ENCODE measurements at regions not wholly inside any gene's neighbourhood (a gene's known extent, or its start where the extent isn't known, plus 50 kb on each side); places are given as distances from the start of the nearest gene placed in this dataset.

DNA sequence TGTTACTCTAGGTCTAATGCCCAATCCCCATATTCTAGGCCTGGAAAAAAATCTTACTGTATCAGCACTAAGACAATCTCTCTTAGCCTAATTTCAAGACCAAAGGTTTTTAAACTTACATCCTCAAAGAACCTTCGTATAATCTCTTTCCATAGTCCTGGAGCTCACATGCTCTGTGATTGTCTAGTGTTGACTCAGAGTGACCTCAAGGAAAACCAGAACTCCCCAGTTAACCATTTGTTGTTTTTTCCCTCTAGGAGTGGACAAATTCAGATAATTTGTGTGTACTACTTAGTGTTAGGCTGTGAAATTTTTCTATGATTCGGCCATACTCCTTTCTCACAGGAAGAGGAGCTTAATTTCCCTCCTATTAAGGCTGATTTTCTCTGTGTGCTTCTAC, 536.1 kb downstream of the SLC4A3 start:
- in situ Hi-C loops (cut with MboI; ENCODE audit: low pct_unique_long_range_greater_than_20kb, low sequenced_read_pairs): no loop called here
- DNase-seq: no peak

DNA sequence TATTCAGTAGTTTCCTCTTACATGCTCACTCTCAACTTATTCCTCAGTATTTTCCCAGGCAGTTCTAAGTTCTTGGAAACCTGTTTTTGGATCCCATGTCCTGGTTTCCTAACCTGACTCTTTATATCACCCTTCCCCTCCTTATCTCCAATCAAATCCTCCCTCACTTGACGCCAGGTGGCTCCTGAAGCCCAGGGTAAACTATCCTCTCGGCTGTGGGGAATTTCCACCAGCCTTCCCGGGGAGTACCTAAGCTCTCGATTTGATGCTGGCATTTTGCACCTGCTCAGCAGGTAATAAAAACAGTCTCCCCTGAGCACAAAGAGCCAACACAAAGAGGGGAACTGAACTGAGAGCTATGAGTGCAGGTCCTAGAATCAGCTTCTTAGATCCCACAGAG, 538.0 kb downstream of the SLC4A3 start:
- in situ Hi-C loops (cut with MboI; ENCODE audit: low pct_unique_long_range_greater_than_20kb, low sequenced_read_pairs): no loop called here
- DNase-seq: no peak

DNA sequence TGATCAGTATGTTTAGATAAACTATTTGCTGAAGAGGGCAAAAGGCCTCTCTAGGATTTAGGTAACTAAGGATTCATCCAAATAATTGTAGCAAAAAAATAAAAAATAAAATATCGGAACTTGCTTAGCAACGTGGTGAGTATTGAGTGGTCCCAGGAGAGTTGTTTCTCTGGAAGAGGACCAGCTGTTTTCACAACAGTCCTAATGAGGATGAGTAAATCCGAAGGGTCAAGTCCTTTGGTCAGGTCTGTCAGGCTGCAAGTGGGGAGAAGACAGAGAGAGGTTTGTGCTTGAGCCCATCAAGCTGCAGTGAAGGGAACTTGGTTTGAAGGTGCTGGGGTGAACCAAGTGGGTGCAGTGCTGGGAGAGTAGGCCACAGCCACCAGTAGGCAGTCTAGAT, 539.2 kb downstream of the SLC4A3 start:
- in situ Hi-C loops (cut with MboI; ENCODE audit: low pct_unique_long_range_greater_than_20kb, low sequenced_read_pairs): no loop called here

DNA sequence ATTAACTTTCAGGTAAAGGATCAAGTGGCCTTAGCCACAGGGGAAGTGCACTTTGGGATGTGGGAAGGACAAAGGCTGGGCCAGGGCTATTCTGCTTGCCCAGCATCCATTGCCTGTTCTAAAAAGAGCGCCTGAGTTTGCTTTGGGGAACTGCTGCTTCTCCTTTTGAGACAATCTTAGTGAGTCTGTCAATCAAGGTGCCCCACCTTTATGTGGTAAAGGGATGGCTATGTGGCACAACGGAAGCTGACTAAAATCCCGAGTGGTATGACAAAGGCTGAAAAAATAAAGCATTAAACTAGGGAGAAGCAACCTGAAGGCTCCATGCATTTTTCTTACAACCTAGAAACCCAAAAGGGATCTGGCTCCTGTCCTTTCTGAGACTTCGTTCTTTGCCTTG, 540.5 kb downstream of the SLC4A3 start:
- in situ Hi-C loops (cut with MboI; ENCODE audit: low pct_unique_long_range_greater_than_20kb, low sequenced_read_pairs): no loop called here
- DNase-seq: no peak

More for the DNA sequence above, 539.2 kb downstream of the SLC4A3 start:
- no peak for DNase-seq

DNA sequence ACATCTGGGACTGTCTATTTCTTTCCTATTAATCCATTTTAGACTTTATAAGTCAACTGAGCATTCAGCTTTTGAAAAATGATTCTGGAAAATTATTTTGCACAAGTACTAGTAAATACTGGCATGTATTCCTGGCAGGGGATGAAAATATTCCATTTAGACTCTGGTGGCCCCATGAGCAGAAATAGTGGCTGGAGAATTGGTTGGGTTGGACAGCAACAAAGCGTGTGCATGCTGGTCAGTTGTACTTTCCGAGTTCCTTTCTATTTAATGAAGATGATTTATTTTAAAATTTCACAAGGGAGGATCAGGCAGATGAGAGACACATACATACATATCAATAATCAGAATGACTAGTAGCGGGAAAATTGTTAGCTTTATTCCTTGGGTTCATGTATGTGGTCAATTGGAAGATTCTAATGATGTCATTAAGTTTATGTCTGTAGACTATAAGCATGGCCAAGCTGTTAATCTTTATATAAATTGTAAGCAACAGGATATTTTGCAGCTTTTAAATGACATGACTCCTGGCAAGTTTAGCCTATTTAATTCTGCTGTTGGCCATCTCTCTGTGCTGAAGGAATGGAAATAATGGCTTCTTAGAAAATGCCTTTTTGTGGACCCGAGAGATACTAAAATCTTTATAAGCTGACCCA, 541.6 kb downstream of the SLC4A3 start:
- no peak for DNase-seq
- in situ Hi-C loops (cut with MboI; ENCODE audit: low pct_unique_long_range_greater_than_20kb, low sequenced_read_pairs): no loop called here

DNA sequence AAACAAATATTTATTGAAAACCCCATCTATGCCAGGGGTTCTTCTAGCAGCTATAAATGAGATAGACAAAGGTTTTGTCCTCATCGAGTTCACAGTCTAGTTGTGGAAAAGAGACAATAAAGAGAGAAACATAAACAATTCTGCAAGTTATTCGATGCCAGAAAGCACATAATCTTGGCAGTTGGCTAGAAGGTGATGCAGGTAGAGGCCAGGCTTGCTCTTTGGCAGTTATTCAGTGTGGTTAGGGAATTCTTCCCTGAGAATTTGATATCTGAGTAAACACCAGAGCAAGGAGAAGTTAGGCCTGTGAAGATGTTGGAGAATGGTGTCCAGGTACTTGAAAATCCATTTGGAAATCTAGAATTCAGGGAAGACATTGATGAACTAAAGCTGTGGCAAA, 547.4 kb downstream of the SLC4A3 start:
- in situ Hi-C loops (cut with MboI; ENCODE audit: low pct_unique_long_range_greater_than_20kb, low sequenced_read_pairs): no loop called here
- DNase-seq: no peak

DNA sequence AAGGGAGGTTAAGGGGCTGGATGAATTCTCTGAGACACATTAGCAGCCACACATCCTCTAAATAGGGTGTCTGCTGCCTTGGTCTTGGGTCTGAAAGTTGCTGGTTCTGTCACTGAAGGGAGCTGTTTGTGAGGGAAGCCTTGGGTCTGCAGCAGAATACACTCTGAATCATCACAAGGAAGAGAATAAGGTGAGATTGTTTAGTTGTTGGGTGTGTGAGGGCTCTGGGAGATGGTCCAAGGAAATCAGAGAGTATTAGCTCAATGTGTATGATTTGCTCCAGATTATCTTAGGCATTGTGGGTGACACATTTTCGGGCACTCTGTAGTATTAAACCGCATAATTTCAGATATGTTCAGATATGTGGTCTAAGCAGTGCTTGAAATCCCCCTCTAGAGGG, 548.5 kb downstream of the SLC4A3 start:
- no peak for DNase-seq
- in situ Hi-C loops (cut with MboI; ENCODE audit: low pct_unique_long_range_greater_than_20kb, low sequenced_read_pairs): no loop called here

DNA sequence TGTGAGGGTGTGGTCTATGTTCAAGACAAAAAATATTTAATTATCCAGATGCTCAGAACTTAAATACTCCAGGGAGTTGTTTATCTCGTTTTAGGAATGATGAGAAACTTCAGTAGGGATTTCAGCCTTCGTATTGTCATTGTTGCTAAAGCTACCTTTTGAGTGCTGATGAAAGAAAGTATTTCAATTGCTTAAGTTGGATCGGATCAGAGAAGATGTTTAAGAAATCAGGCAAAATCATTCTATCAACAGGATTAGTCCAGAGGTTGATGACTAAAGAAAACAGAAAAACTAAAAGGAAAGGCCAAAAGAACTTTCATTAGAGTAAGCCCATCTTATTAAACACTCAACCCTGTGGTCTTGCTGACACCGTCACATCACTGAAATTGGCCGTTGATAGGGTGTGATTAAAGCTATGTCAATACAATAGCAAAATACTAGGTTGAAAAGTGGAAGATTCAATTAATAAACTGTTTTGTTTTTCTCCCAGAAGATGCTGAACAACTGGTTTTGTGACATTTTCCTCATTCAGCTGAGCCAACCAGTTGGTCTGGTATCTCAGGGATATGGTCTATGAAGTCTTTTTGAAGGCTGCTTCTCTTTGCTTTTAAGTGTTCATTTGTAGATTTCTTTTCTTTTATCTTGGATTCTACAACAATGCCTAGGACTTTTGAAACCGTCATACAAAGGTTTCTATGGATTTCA, 551.7 kb downstream of the SLC4A3 start:
- no peak for DNase-seq
- in situ Hi-C loops (cut with MboI; ENCODE audit: low pct_unique_long_range_greater_than_20kb, low sequenced_read_pairs): no loop called here

DNA sequence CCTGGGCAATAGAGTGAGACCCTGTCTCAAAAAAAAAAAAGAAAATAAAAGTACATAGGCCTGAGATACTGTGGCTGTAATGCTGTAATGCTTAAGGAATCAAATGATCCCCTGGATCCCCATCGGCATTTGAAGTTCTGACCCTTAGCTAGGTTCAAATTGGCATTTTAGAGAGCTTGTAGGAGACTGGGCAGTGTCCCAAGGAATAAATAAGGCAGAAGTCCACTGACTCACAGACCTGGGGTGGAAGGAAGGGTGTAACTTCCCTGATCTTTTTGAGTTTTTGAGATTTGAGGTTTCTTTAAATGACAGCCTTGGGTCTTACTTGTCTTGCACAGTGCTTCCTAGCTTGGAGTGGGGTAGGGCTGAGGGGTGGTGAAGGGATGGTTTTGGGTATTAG, 553.7 kb downstream of the SLC4A3 start:
- in situ Hi-C loops (cut with MboI; ENCODE audit: low pct_unique_long_range_greater_than_20kb, low sequenced_read_pairs): no loop called here
- DNase-seq: no peak

DNA sequence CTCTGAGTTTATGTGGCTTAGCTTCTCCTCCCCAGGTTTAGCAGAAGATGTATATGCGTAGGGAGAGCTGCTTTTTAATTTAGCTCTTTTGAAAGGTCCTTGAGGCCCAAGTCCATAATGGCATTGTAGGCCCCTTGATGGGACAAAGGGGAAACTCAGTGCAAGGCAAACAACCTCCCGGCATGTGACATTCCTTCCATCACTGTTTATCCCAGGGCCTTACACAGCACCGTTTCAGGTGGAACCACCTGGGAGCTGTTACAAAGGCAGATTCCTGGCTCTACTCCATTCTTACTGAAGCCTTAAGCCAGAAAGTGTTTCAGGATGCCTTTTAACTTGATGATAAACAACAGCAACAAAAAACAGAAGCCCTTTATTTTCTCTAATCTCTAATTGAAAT, 555.4 kb downstream of the SLC4A3 start:
- DNase-seq: no peak
- in situ Hi-C loops (cut with MboI; ENCODE audit: low pct_unique_long_range_greater_than_20kb, low sequenced_read_pairs): no loop called here

DNA sequence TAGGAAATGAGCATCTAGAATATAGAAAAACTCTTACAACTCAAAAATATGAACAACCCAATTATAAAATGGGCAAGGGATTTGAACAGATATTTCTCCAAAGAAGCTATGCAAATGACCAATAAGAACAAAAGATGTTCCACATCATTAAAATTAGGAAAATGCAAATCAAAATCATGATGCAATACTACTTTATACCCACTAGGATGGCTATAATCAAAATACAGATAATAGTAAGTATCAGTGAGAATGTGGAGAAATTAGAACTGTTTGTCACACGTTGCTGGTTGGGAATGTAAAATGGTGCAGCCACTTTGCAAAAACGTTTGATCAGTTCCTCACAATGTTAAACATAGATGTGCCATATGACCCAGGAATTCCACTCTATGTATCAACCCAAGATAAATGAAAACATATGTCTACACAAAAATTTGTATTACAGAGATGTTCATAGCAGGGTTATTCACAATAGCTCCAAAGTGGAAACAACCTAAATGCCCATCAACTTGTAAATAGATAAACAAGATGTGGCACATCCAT, 558.4 kb downstream of the SLC4A3 start:
- in situ Hi-C loops (cut with MboI; ENCODE audit: low pct_unique_long_range_greater_than_20kb, low sequenced_read_pairs): no loop called here

DNA sequence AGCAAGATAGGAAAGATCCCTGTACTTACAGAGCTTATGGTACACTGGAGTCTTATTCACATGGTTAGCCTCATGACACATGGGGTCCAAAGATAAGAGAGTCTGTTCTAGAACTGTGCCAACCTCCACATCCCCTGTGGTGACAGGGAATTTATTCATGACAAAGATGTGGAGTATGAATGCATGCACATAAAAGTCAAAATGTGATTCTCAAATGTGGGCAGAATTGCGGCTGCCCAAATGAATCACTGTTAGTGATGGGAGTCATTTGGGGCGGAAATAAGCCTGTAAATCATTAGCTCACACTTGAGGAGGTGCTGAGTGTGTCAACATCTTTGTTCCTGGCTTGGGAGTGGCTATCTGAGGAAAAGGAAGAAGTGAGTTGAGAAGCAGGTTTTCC, 560.6 kb downstream of the SLC4A3 start:
- DNase-seq: no peak
- in situ Hi-C loops (cut with MboI; ENCODE audit: low pct_unique_long_range_greater_than_20kb, low sequenced_read_pairs): no loop called here

More for the DNA sequence above, 558.4 kb downstream of the SLC4A3 start:
- DNase-seq: no peak

DNA sequence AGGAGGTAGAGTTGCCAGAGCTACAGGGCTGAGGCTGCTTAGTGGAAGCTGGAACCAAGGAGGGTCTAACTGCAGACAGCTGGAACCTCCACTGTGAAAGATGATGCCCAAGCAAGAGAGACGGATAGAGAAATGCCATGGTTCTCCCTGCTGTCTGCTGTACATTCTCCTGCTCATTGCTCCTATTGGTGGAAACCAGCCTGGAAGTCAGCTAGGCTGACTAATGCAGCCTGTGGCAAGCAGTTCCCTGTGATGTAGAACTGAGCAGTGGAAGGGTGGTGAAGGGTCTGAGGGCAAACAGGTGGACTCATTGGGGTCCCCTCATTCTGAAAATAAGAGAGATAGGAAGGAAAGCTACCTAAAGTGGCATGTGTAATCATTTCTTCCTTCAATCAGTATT, 563.6 kb downstream of the SLC4A3 start:
- in situ Hi-C loops (cut with MboI; ENCODE audit: low pct_unique_long_range_greater_than_20kb, low sequenced_read_pairs): no loop called here

DNA sequence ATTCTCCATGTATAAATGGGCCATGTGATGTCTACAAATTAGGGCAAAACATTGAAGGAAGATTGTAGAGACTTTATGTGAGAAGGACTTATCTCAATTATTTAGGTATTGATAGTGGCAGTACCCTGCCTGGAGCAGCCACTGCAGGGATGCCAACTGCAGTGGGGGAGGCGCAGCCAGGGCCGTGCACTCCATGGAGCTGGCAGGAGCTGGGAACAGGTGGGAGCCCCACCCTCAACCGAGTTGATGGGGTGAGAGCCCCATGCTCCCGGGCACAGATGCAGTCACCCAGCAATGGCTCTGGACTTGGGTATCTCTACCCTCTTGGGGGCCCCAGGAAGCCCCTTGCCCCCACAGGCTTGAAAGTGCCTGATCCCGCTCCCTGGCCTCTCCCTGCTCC, 564.3 kb downstream of the SLC4A3 start:
- in situ Hi-C loops (cut with MboI; ENCODE audit: low pct_unique_long_range_greater_than_20kb, low sequenced_read_pairs): no loop called here
- no peak for DNase-seq

More for the DNA sequence above, 563.6 kb downstream of the SLC4A3 start:
- no peak for DNase-seq

DNA sequence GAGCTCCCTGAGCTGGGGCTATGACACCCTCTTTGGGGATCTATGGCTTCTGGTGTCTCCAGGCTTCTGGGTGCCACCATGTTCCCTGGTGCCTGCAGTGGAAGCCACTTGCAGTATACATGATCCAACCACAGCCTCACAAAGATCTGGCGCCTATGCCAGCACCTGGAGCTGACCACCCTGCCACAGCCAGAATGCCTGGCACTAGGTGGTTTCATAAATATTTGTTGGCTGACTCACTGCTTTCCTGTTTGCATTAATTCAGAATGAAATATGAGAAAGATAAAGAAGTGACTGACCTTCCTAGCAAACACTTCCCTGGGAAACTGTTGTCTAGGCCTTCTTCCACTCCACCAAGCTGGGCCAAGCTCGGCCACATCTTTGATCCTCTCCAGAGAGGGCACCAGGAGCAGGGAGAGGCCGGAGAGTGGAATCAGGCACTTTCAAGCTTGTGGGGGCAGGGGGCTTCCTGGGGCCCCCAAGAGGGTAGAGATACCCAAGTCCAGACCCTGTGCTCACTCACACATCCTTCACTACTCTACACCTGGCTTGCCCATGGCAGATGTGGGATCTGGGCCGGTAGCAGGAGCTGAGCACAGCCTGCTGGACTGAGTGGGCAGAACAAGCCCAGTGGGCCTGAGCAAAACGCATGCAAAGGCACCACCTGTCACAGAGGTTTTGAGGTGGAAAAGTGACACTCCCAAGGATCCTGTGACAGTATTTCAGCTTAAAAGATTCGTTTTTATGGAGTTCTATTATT, 565.7 kb downstream of the SLC4A3 start:
- in situ Hi-C loops (cut with MboI; ENCODE audit: low pct_unique_long_range_greater_than_20kb, low sequenced_read_pairs): no loop called here
- no peak for DNase-seq

DNA sequence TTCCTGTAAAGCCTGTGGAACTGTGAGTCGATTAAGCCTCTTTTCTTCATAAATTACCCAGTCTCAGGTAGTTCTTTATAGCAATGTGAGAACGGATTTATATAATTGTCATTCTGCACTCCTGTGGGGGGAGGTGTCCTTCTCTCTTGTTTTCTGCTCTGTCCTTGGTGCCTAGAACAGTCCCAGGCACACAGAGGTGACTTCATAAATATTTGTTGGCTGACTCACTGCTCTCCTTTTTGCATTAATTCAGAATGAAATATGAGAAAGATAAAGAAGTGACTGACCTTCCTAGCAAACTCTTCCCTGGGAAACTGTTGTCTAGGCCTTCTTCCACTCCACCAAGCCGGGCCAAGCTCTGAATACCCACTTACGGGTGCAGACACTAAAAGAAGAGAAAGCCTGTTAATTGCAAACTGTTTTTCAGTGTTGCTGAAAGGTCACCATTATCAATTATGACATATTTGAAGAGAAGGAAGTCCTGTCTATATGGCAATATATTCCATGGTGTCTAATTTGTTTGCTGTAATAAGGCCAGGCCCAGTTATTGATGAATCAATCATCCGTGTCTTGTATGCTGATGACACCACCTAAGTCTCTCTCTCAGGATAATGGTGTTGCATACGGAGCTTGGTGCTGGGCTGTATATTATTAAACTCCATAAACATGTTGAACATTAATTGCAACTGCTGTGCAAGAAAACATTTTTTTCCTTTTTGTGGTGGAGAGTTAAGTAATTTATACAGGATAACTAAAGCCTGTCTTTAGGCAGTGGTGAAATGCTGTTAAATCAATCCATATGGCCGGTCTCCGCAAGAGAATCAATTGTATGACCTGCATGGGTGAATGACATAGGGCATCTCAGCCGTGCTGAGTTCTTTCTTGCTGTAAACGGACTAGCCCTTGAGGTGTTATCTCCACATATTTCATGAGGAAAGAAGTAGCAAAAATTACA, 567.5 kb downstream of the SLC4A3 start:
- DNase-seq: no peak
- in situ Hi-C loops (cut with MboI; ENCODE audit: low pct_unique_long_range_greater_than_20kb, low sequenced_read_pairs): no loop called here

DNA sequence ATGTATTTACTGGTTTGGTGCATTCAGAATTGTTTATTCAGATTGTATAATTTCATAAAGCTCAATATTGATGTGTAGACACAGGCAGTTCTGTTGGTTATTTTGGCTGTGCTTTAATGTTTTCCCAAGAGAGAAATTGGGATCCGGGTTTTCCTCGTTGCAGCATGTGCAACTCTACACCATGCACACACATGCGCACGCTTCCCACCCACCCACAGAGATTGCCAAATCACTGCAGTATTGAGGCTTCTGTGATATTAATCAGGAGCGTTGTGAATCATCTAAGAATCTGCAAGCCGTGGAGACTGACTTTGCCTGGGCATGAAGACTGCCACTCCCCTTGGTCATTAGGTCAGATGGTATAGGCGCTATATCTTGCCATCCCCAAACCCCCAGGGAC, 571.5 kb downstream of the SLC4A3 start:
- no peak for DNase-seq
- in situ Hi-C loops (cut with MboI; ENCODE audit: low pct_unique_long_range_greater_than_20kb, low sequenced_read_pairs): no loop called here

DNA sequence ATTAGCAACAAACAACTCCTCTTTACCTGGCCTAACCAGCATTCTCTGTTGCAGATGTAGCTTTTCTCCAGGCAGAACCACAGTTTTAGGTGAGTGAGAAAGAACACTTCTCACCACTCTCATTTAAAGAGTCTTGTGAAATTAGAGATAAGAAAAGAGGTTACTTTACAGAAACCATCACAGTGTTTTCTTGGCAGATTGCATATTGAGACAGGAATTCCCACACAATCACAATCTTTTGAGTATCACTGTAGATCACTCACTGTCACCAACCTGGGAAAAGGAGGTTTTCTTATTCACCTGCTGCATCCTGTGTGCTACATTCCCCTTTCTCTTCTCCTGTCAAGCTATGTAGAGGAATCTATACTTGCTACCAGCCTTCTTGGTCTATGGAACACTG, 574.6 kb downstream of the SLC4A3 start:
- in situ Hi-C loops (cut with MboI; ENCODE audit: low pct_unique_long_range_greater_than_20kb, low sequenced_read_pairs): no loop called here
- no peak for DNase-seq

DNA sequence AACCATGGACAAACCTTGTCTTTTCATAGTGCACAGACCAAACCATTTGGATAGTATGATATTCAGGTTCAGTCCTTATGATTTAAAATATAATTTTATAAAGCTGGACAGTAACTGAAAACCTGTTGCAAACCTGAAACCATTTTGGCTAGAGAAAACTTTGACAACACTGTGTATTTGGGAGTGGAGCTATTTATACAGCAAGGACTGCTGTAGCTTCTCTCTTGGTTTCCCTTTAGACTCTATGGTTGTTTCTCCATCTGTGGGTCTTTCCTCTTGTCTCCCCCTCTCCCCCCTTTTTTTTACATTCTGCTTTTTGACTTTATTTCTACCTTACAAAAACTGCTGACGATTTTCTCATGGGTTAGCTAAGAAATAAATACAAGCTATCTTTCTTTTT, 581.7 kb downstream of the SLC4A3 start:
- in situ Hi-C loops (cut with MboI; ENCODE audit: low pct_unique_long_range_greater_than_20kb, low sequenced_read_pairs): no loop called here
- DNase-seq: no peak
